ENCODE measurements at regions not wholly inside any gene's neighbourhood (a gene's known extent, or its start where the extent isn't known, plus 50 kb on each side); places are given as distances from the start of the nearest gene placed in this dataset.

- FAIRE-seq (no peak), DNase-seq (ENCODE audit: low read depth in 1 of 2, low spot score in 2 of 2) (no peak)
- H3K56ac ChIP-seq (replicated peaks; ENCODE audit: insufficient read length, low read depth, low read length), result no peak overlapping the region
- H3K4me1 ChIP-seq (replicated peaks in 1 of 4; ENCODE audit: control insufficient read depth in 3 of 4, insufficient read depth in 4 of 4, low read length in 3 of 4), result no peaks in the 10 kb centered on the region
- no peak overlapping the region for H2AK5ac ChIP-seq (ENCODE audit: low read depth, low read length)
- no peaks in the 10 kb centered on the region for H3K9me3 ChIP-seq (ENCODE audit: insufficient read depth in 2 of 2, low read depth in 1 of 2, low read length in 1 of 2)
- H3K4me3 ChIP-seq (ENCODE audit: extremely low read depth in 1 of 4, insufficient read depth in 2 of 4, low read depth in 3 of 4, low read length in 4 of 4), result no peak overlapping the region
- no peaks in the 10 kb centered on the region for H3K79me1 ChIP-seq (ENCODE audit: low read depth, low read length)
- no peak overlapping the region for H3K9ac ChIP-seq (replicated peaks in 1 of 4; ENCODE audit: extremely low read depth in 1 of 4, low read depth in 3 of 4, low read length in 3 of 4)
- H4K91ac ChIP-seq (replicated peaks; ENCODE audit: insufficient read length, low read length), result no peak overlapping the region
- H3K4me2 ChIP-seq (ENCODE audit: insufficient read depth in 1 of 2, low read depth in 2 of 2, low read length in 2 of 2), result no peak overlapping the region
- no peak overlapping the region for H3K14ac ChIP-seq (ENCODE audit: insufficient read length)
- H4K5ac ChIP-seq (ENCODE audit: insufficient read length, low read depth, low read length), result no peak overlapping the region
- H2AFZ ChIP-seq (ENCODE audit: low read length), result no peak overlapping the region
- H2BK20ac ChIP-seq (ENCODE audit: low read length), result no peak overlapping the region
- no peak overlapping the region for H3K27ac ChIP-seq (ENCODE audit: low read depth, low read length)
- H2BK120ac ChIP-seq (replicated peaks; ENCODE audit: low read depth, low read length), result no peak overlapping the region
- H2BK12ac ChIP-seq (ENCODE audit: low read depth, low read length), result no peak overlapping the region
- H3K23me2 ChIP-seq (ENCODE audit: low read depth, low read length), result no peaks in the 10 kb centered on the region
- no peaks in the 10 kb centered on the region for H3K27me3 ChIP-seq (replicated peaks in 1 of 4; ENCODE audit: control insufficient read depth in 3 of 4, extremely low read depth in 1 of 4, insufficient read depth in 3 of 4, low read length in 3 of 4)
- no peak overlapping the region for H2BK5ac ChIP-seq (ENCODE audit: low read depth, low read length)
- H3K36me3 ChIP-seq (ENCODE audit: control insufficient read depth in 2 of 4, insufficient read depth in 4 of 4, low read length in 3 of 4), result no peaks in the 10 kb centered on the region
- H4K8ac ChIP-seq (ENCODE audit: extremely low read depth, insufficient read depth, low read length), result no peak overlapping the region
- H2BK15ac ChIP-seq (ENCODE audit: low read length), result no peak overlapping the region
- CTCF ChIA-PET (ENCODE audit: partially characterized antibody), result no interaction called here
- no peak overlapping the region for H3K23ac ChIP-seq (ENCODE audit: insufficient read length)
- no peaks in the 10 kb centered on the region for H3K79me2 ChIP-seq (ENCODE audit: control insufficient read depth in 1 of 2, insufficient read depth in 2 of 2, low read length in 2 of 2)
- no peak overlapping the region for H3K18ac ChIP-seq (ENCODE audit: extremely low read depth, low read length)
- WGBS, 2 experiments (ENCODE audit: extremely low coverage in 1 of 2, insufficient coverage in 1 of 2, insufficient read length in 1 of 2, insufficient replicate concordance in 2 of 2, low coverage in 1 of 2, low lambda C conversion rate in 2 of 2, missing lambda C conversion rate in 1 of 2), result 93% methylated on average over 2 of the region's 2 CpGs; no CpG with 5 or more reads in 1 of the 2 experiments
- H3K4ac ChIP-seq (replicated peaks; ENCODE audit: insufficient read length, low read depth, low read length), result no peak overlapping the region
- no peaks in the 10 kb centered on the region for H4K20me1 ChIP-seq (replicated peaks in 1 of 2; ENCODE audit: control insufficient read depth in 1 of 2, insufficient read depth in 2 of 2, low read length in 2 of 2)
- POLR2A ChIA-PET (ENCODE audit: partially characterized antibody), result no interaction called here
- no peak for TF ChIP-seq CHD7 (IDR thresholded peaks at IDR 0.05; ENCODE audit: insufficient replicate concordance, low read length)
Measured at GRCh38 chr5:101937041-101937440, 359.0 kb downstream of the SLCO4C1 start.

Measured in H1 (cell line).